ENCODE measurements at regions not wholly inside any gene's neighbourhood (a gene's known extent, or its start where the extent isn't known, plus 50 kb on each side); places are given as distances from the start of the nearest gene placed in this dataset.

GRCh38 chr10:108208732-108209131 lies 1044.2 kb upstream of the SORCS1 start:
- no peak for TF ChIP-seq CTCF (IDR thresholded peaks at IDR 0.05)
- TF ChIP-seq EZH2 (IDR thresholded peaks at IDR 0.05; ENCODE audit: borderline replicate concordance, insufficient read depth, low read depth, low read length, poor library complexity, severe bottlenecking), result no peak

Measured in B cell (primary cell).